GM23338 (cell line): ENCODE measurements at regions not wholly inside any gene's neighbourhood (a gene's known extent, or its start where the extent isn't known, plus 50 kb on each side); places are given as distances from the start of the nearest gene placed in this dataset.

ENCODE experiments used
- ATAC-seq: fragments of 200-7000 bp; cut with Tn5 transposase; 3 replicates; pipeline ENCODE4 v1.9.1; 2020
- DNase-seq: peaks from one replicate; pipeline ENCODE4 v3.0.0-alpha.2; 2015; ENCODE audit warnings: low spot score
- H2AFZ ChIP-seq: fragments of 200-600 bp; sonication (generic); 2 replicates; pipeline ENCODE4 v1.8.0; 2016; ENCODE audit warnings: antibody characterized with exemption, mild to moderate bottlenecking, moderate library complexity
- H3F3A ChIP-seq: fragments of 200-600 bp; sonication (generic); replicated peaks from 2 replicates; pipeline ENCODE4 v1.8.0; 2017; ENCODE audit warnings: antibody characterized with exemption, mixed run types, low read depth
- H3K27ac ChIP-seq: fragments of 200-600 bp; sonication (generic); 2 replicates; pipeline ENCODE4 v1.6.1; 2016; ENCODE audit warnings: low read depth
- H3K27me3 ChIP-seq: fragments of 200-600 bp; sonication (generic); 2 replicates; pipeline ENCODE4 v1.8.0; 2016; ENCODE audit warnings: mild to moderate bottlenecking, mixed run types, moderate library complexity; ENCODE audit not compliant: insufficient read depth
- H3K36me3 ChIP-seq: fragments of 200-600 bp; sonication (generic); 2 replicates; pipeline ENCODE4 v1.8.0; 2016; ENCODE audit warnings: mild to moderate bottlenecking; ENCODE audit not compliant: insufficient read depth
- H3K4me1 ChIP-seq: fragments of 200-600 bp; sonication (generic); 2 replicates; pipeline ENCODE4 v1.8.0; 2016; ENCODE audit warnings: mild to moderate bottlenecking, moderate library complexity; ENCODE audit not compliant: insufficient read depth
- H3K4me2 ChIP-seq: fragments of 200-600 bp; sonication (generic); 2 replicates; pipeline ENCODE4 v1.7.1; 2017; ENCODE audit warnings: mixed run types
- H3K4me3 ChIP-seq: fragments of 200-600 bp; sonication (generic); 2 replicates; pipeline ENCODE4 v1.6.1; 2016; ENCODE audit warnings: mixed run types
- H3K79me2 ChIP-seq: fragments of 200-600 bp; sonication (generic); replicated peaks from 2 replicates; pipeline ENCODE4 v1.8.0; 2017; ENCODE audit warnings: mild to moderate bottlenecking; ENCODE audit not compliant: insufficient read depth
- H3K9me2 ChIP-seq: fragments of 200-600 bp; sonication (generic); 2 replicates; pipeline ENCODE4 v1.8.0; 2017; ENCODE audit not compliant: insufficient read depth
- H4K20me1 ChIP-seq: fragments of 200-600 bp; sonication (generic); replicated peaks from 2 replicates; pipeline ENCODE4 v1.8.0; 2017; ENCODE audit warnings: mild to moderate bottlenecking; ENCODE audit not compliant: insufficient read depth
- H3K27ac Mint-ChIP-seq: 2 replicates; pipeline ENCODE4 v1.8.0; 2020; ENCODE audit warnings: inconsistent platforms, mild to moderate bottlenecking, moderate library complexity, mixed read lengths
- H3K27me3 Mint-ChIP-seq: 3 replicates; pipeline ENCODE4 v1.8.0; 2022; ENCODE audit warnings: low read depth, mild to moderate bottlenecking, moderate library complexity, mixed read lengths, inconsistent platforms; ENCODE audit not compliant: insufficient read depth, poor library complexity
- H3K36me3 Mint-ChIP-seq: 3 replicates; pipeline ENCODE4 v1.8.0; 2021; ENCODE audit warnings: low read depth, mild to moderate bottlenecking, inconsistent platforms, moderate library complexity, mixed read lengths
- H3K4me1 Mint-ChIP-seq: 3 replicates; pipeline ENCODE4 v1.8.0; 2020; ENCODE audit warnings: mild to moderate bottlenecking, inconsistent platforms, mixed read lengths
- H3K4me3 Mint-ChIP-seq: 3 replicates; pipeline ENCODE4 v1.8.0; 2021; ENCODE audit warnings: moderate library complexity, mild to moderate bottlenecking, inconsistent platforms, mixed read lengths
- H3K9me3 Mint-ChIP-seq: 3 replicates; pipeline ENCODE4 v1.8.0; 2020; ENCODE audit warnings: moderate library complexity, mild to moderate bottlenecking, inconsistent platforms, mixed read lengths
- CTCF ChIP-seq, 2 experiments: fragments of 200-600 bp in 1 of 2; sonication (generic) in 1 of 2; conservative IDR thresholded peaks; 2 replicates each; pipeline versions ENCODE4 v1.5.1 to v1.6.1; 2016 to 2017; ENCODE audit warnings: antibody characterized with exemption in 2 of 2, low read depth in 2 of 2, mild to moderate bottlenecking in 2 of 2, moderate library complexity in 1 of 2
- EZH2 ChIP-seq: fragments of 200-600 bp; sonication (generic); IDR thresholded peaks from one replicate; pipeline ENCODE4 v1.8.0; 2017; ENCODE audit warnings: antibody characterized with exemption, mild to moderate bottlenecking, low read depth; ENCODE audit not compliant: unreplicated experiment
- EZH2phosphoT487 ChIP-seq: fragments of 200-600 bp; sonication (generic); IDR thresholded peaks from one replicate; pipeline ENCODE4 v1.8.1; 2018; ENCODE audit warnings: antibody characterized with exemption; ENCODE audit not compliant: unreplicated experiment
- JUNB ChIP-seq: IDR thresholded peaks from one replicate; pipeline ENCODE4 v1.6.1; 2016; ENCODE audit warnings: antibody characterized with exemption; ENCODE audit not compliant: unreplicated experiment
- POLR2AphosphoS5 ChIP-seq: IDR thresholded peaks from 2 replicates; pipeline ENCODE4 v1.6.1; 2016; ENCODE audit warnings: antibody characterized with exemption, low read depth
- REST ChIP-seq: IDR thresholded peaks from one replicate; pipeline ENCODE4 v1.6.1; 2018; ENCODE audit warnings: antibody characterized with exemption; ENCODE audit not compliant: unreplicated experiment
- ZNF462 ChIP-seq: fragments of 250-450 bp; sonication (Bioruptor Pico); IDR thresholded peaks from 2 replicates; pipeline ENCODE4 v1.5.0; 2020; ENCODE audit warnings: mild to moderate bottlenecking, moderate library complexity
- TF ChIP-seq, protein P1 (sequence below): IDR thresholded peaks from 2 replicates; pipeline ENCODE4 v1.6.1; 2016; ENCODE audit warnings: antibody characterized with exemption

- TF ChIP-seq REST = no peak
- no peak for TF ChIP-seq EZH2
- no peak for TF ChIP-seq JUNB
- no peak for TF ChIP-seq POLR2AphosphoS5
- TF ChIP-seq EZH2phosphoT487 = no peak
- TF ChIP-seq, protein P1, sequence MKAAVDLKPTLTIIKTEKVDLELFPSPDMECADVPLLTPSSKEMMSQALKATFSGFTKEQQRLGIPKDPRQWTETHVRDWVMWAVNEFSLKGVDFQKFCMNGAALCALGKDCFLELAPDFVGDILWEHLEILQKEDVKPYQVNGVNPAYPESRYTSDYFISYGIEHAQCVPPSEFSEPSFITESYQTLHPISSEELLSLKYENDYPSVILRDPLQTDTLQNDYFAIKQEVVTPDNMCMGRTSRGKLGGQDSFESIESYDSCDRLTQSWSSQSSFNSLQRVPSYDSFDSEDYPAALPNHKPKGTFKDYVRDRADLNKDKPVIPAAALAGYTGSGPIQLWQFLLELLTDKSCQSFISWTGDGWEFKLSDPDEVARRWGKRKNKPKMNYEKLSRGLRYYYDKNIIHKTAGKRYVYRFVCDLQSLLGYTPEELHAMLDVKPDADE = no peak
Measured at GRCh38 chr5:124071039-124071438, 559.1 kb downstream of the CSNK1G3 start (continued).

DNA sequence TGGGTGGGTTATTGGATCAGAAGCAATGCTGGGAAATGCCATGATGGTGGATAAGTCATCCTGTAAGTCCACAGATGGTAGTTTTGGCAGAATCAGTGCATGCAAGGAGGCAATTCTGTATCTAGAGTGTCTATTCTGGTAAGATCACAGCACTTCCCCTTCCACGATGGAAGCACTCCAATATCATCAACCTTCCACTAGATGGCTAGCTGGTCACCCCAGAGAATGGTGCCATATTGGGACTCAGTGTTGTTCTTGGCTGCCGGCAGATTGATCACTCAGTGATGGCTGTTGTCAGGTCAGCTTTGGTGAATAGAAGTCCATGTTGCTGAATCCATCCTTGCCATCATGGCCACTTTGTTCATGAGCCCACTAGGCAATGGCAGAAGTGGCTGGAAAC is 553.5 kb downstream of the CSNK1G3 start:
- H3F3A ChIP-seq = no peaks in the 10 kb centered on the region
- H4K20me1 ChIP-seq = no peaks in the 10 kb centered on the region
- no peak overlapping the region for H3K27ac ChIP-seq
- peaks cover 33% of the 10 kb centered on the region for H3K9me2 ChIP-seq
- H2AFZ ChIP-seq = no peak overlapping the region
- Mint-ChIP-seq H3K4me3 (no peak overlapping the region), H3K4me1 (no peaks in the 10 kb centered on the region), H3K36me3 (no peaks in the 10 kb centered on the region; the same call in 2 of the 3 replicates), H3K27ac (no peak overlapping the region), H3K27me3 (no peaks in the 10 kb centered on the region), H3K9me3 (peaks cover 2% of the 10 kb centered on the region; the same call in 1 of the 3 replicates)
- H3K27me3 ChIP-seq = no peaks in the 10 kb centered on the region
- H3K4me3 ChIP-seq = no peak overlapping the region
- TF ChIP-seq ZNF462 (CRISPR knock-in tag) (no peak), CTCF (conservative IDR thresholded peaks at IDR 0.05; ENCODE audit: low read depth in 2 of 2) (peak in 1 of 2 experiments; percentile 25; a peak in 2 of 4 replicates)
- no peak for ATAC-seq
- no peaks in the 10 kb centered on the region for H3K36me3 ChIP-seq
- DNase-seq = no peak
- H3K4me1 ChIP-seq = no peaks in the 10 kb centered on the region
- H3K79me2 ChIP-seq = no peaks in the 10 kb centered on the region
- no peak overlapping the region for H3K4me2 ChIP-seq
